Tibial artery (tissue), 4 donors: ENCODE measurements at regions not wholly inside any gene's neighbourhood (a gene's known extent, or its start where the extent isn't known, plus 50 kb on each side); places are given as distances from the start of the nearest gene placed in this dataset.

Experiments used
- DNase-seq, 2 donors: peaks; one replicate each; pipeline ENCODE4 v3.0.0-alpha.2; 2019
- H3K27ac ChIP-seq, 2 donors: fragments of 200-600 bp; sonication (generic) in 1 of 2; 1 replicate in 1 of 2; 2 replicates in 1 of 2; pipeline ENCODE4 v1.5.1; 2018 to 2019; ENCODE audit warnings: mild to moderate bottlenecking in 1 of 2
- H3K27me3 ChIP-seq, 2 donors: fragments of 200-600 bp; sonication (generic) in 1 of 2; one replicate each; pipeline versions ENCODE4 v1.5.1 to v1.6.0; 2016 to 2019
- H3K36me3 ChIP-seq, 3 donors: fragments of 200-600 bp; sonication (generic) in 2 of 3; one replicate each; pipeline ENCODE4 v1.5.1; 2016 to 2019; ENCODE audit warnings: mild to moderate bottlenecking in 2 of 3
- H3K4me1 ChIP-seq, 4 donors: fragments of 200-600 bp; sonication (generic) in 2 of 4; 1 replicate in 3 of 4; 2 replicates in 1 of 4; pipeline ENCODE4 v1.5.1; 2016 to 2019
- H3K4me3 ChIP-seq, 2 donors: fragments of 200-600 bp; sonication (generic) in 1 of 2; 1 replicate in 1 of 2; 2 replicates in 1 of 2; pipeline ENCODE4 v1.5.1; 2018 to 2019; ENCODE audit warnings: mild to moderate bottlenecking in 2 of 2
- H3K9me3 ChIP-seq, 3 donors: fragments of 200-600 bp; sonication (generic) in 1 of 3; one replicate each; pipeline ENCODE4 v1.5.1; 2016 to 2019
- intact Hi-C: fragments of 100-400 bp; cut with DNase I; formaldehyde crosslinking; loops from one replicate; pipeline ENCODE4 v1.15.0; 2023; ENCODE audit warnings: low total_unique reads
- TF ChIP-seq, protein P1 (sequence below), 2 experiments: fragments of 200-600 bp in 1 of 2; fragments of 450-650 bp in 1 of 2; IDR thresholded peaks; one replicate each; pipeline ENCODE4 v1.5.1; 2017 to 2019; ENCODE audit warnings: antibody characterized with exemption in 2 of 2, mild to moderate bottlenecking in 1 of 2, moderate library complexity in 1 of 2

DNA sequence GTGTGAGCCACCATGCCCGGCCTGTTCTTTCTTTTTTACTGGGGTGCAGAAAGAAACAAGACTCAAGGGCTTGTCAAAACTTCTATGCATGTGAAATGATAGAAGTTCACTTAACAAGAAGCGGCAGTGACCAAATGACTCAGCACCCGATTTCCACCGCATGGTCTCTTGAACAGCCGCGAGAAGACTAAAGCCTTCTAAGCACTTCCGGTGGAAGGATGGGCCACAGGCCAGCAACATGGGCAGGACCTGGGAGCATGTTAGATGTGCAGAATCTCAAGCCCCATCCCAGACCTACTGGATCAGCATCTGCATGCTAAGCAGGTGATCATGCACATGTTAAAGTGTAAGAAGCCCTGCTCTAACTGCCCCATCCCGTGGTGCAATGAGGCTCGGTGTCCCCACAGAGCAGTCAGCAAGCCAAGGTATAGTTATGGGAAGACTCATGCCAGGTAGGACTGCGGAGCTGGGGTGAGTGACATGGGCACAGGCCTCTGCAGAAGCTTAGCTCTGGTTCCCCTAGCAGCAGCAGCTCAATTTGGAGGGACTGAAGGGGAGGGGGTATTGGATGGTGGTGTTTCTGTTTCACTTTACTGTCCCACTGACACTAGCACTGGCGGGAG is 88.5 kb upstream of the HNF1B start:
- no peaks in the 10 kb centered on the region for H3K9me3 ChIP-seq
- no peak overlapping the region for H3K27ac ChIP-seq
- peaks cover 0 to 17% of the 10 kb centered on the region in 2 donors for H3K27me3 ChIP-seq
- intact Hi-C loops: no loop called here
- no peak overlapping the region for H3K4me3 ChIP-seq
- no peak for DNase-seq
- TF ChIP-seq, protein P1, sequence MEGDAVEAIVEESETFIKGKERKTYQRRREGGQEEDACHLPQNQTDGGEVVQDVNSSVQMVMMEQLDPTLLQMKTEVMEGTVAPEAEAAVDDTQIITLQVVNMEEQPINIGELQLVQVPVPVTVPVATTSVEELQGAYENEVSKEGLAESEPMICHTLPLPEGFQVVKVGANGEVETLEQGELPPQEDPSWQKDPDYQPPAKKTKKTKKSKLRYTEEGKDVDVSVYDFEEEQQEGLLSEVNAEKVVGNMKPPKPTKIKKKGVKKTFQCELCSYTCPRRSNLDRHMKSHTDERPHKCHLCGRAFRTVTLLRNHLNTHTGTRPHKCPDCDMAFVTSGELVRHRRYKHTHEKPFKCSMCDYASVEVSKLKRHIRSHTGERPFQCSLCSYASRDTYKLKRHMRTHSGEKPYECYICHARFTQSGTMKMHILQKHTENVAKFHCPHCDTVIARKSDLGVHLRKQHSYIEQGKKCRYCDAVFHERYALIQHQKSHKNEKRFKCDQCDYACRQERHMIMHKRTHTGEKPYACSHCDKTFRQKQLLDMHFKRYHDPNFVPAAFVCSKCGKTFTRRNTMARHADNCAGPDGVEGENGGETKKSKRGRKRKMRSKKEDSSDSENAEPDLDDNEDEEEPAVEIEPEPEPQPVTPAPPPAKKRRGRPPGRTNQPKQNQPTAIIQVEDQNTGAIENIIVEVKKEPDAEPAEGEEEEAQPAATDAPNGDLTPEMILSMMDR (IDR thresholded peaks at IDR 0.05): no peak
- H3K36me3 ChIP-seq: no peaks in the 10 kb centered on the region
- H3K4me1 ChIP-seq: no peaks in the 10 kb centered on the region

DNA sequence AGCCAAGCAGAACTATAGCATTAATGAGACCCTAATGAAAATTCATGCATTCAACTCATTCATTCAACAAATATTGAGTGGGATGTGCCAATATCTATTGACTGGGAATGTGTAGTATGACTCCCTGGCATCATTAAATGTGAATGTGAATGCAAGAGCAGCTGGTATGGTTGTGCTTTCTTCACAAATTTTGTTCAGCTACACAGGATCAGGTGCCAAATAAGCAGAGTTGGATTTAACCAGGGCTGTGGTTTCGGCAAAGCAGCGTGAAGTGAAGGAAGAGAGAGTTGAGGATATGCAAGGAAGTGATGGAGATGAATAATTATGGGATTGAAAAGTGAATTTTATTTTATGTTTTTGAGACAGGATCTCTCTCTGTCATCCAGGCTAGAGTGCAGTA is 87.1 kb upstream of the HNF1B start:
- H3K27ac ChIP-seq: no peak overlapping the region
- no peak overlapping the region for H3K4me3 ChIP-seq
- no peak for DNase-seq
- H3K27me3 ChIP-seq: peaks cover 0 to 11% of the 10 kb centered on the region in 2 donors
- H3K36me3 ChIP-seq: no peaks in the 10 kb centered on the region
- no peaks in the 10 kb centered on the region for H3K4me1 ChIP-seq
- no peaks in the 10 kb centered on the region for H3K9me3 ChIP-seq
- intact Hi-C loops: no loop called here
- TF ChIP-seq, protein P1 (IDR thresholded peaks at IDR 0.05): no peak

DNA sequence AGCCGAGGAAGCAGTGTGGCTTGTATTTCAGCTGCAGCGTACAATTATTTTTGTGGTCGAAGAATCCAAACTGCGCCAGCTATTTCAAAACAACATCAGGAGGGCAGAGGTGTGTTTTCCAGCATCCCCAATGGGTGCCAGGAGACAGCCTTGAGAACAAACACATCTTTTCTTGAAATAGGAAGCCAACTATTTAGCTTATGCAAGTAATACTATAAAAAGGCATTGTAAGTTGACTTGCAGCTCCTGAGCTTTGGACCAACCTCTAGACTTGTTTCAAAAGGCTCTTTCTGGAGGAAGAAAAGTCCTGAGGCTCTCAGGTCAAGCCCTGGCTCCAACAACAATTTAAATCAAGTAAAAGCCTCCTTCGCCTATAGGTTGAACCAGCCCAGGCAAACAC is 86.6 kb upstream of the HNF1B start:
- no peak for DNase-seq
- peaks cover 0 to 11% of the 10 kb centered on the region in 2 donors for H3K27me3 ChIP-seq
- no peaks in the 10 kb centered on the region for H3K9me3 ChIP-seq
- intact Hi-C loops: no loop called here
- TF ChIP-seq, protein P1 (IDR thresholded peaks at IDR 0.05): no peak
- no peak overlapping the region for H3K4me3 ChIP-seq
- no peaks in the 10 kb centered on the region for H3K36me3 ChIP-seq
- no peak overlapping the region for H3K27ac ChIP-seq
- H3K4me1 ChIP-seq: no peaks in the 10 kb centered on the region

DNA sequence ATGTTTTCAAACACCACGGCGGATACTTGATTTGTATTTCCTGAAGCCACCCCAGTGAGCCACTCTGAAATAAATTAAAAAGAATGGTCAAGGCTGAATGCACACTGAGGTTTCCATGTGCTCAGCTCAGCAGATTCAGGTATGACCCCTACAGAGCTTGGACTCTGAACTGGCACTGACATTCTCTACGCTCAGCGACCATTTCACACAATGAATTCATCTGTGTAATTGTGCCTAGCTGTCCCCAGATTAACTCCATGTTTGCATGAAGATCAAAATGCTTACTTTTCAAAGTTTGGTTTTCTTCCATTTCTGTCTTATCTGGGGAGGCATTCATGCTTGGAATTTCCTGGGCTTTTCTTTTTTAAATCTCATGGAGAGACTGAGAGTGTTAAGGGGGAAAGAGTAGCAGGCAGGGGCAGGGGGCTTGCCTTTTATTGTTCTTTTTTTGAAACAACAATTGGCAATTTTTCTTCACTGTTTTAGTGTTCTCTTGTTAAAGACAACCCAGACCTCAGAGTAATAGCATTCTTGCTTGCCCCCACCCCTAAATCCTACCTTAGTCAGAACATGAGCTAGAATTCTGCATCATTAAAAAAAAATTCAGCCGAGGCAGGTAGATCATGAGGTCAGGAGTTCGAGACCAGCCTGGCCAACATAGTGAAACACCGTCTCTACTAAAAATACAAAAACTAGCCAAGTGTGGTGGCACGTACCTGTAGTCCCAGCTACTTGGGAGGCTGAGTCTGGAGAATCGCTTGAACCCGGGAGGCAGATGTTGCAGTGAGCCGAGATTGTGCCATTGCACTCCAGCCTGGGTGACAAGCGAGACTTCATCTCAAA is 85.5 kb upstream of the HNF1B start:
- Histone ChIP-seq H3K9me3 (no peaks in the 10 kb centered on the region), H3K36me3 (no peaks in the 10 kb centered on the region), H3K4me1 (no peaks in the 10 kb centered on the region), H3K27me3 (peaks cover 0 to 7% of the 10 kb centered on the region in 2 donors), H3K27ac (no peak overlapping the region), H3K4me3 (no peak overlapping the region)
- intact Hi-C loops: no loop called here
- TF ChIP-seq, protein P1 (IDR thresholded peaks at IDR 0.05): no peak
- no peak for DNase-seq

DNA sequence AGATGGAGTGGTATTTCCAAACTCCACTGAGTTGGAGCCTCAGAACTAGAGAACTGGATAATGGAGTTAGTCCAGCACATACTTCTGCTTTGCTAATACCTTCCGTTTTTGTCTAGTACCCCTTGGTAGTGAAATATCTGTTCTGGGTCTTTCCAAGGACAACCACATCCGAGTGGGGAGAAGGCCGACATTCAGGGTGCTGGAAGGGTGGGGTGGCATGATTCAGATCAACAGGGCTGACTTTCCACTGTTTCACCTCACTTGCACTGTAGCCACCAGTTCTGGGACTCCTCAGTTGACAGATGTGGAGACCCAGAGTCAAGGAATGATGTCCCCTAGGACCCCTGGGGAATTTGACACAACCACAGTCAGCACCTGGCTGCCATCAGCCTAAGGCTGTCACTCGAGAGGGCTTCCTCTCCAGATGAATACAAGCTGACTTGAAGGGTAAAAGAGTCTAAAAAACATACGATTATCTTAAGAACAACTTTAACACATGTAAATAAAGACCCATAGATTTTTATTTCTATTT is 84.8 kb upstream of the HNF1B start:
- Histone ChIP-seq H3K4me1 (no peaks in the 10 kb centered on the region), H3K36me3 (no peaks in the 10 kb centered on the region), H3K27ac (no peak overlapping the region), H3K9me3 (no peaks in the 10 kb centered on the region), H3K27me3 (peaks cover 0 to 7% of the 10 kb centered on the region in 2 donors), H3K4me3 (no peak overlapping the region)
- DNase-seq: no peak
- TF ChIP-seq, protein P1 (IDR thresholded peaks at IDR 0.05): no peak
- intact Hi-C loops: no loop called here
